RWPE2 (cell line): ENCODE measurements at regions not wholly inside any gene's neighbourhood (a gene's known extent, or its start where the extent isn't known, plus 50 kb on each side); places are given as distances from the start of the nearest gene placed in this dataset.

ENCODE experiments used
- ATAC-seq: fragments of 200-7000 bp; cut with Tn5 transposase; 3 replicates; pipeline ENCODE4 v1.9.1; 2021; ENCODE audit warnings: low read depth
- DNase-seq: peaks from one replicate; pipeline ENCODE4 v3.0.0-alpha.2; 2020; ENCODE audit warnings: low spot score
- H3K27ac ChIP-seq: fragments of 450-650 bp; 2 replicates; pipeline ENCODE4 v1.5.1; 2017; ENCODE audit warnings: mild to moderate bottlenecking; ENCODE audit not compliant: poor library complexity, severe bottlenecking
- H3K27me3 ChIP-seq: fragments of 250-450 bp; sonication (Bioruptor Pico); 2 replicates; pipeline ENCODE4 v1.5.1; 2021; ENCODE audit warnings: mild to moderate bottlenecking, moderate library complexity; ENCODE audit not compliant: insufficient read depth, poor library complexity, severe bottlenecking
- H3K36me3 ChIP-seq: fragments of 250-450 bp; sonication (Bioruptor Pico); 2 replicates; pipeline ENCODE4 v1.5.1; 2020; ENCODE audit warnings: low read depth, mild to moderate bottlenecking, moderate library complexity
- H3K4me1 ChIP-seq: fragments of 250-450 bp; sonication (Bioruptor Pico); 2 replicates; pipeline ENCODE4 v1.5.1; 2021; ENCODE audit warnings: mild to moderate bottlenecking, moderate library complexity; ENCODE audit not compliant: insufficient read depth, poor library complexity, severe bottlenecking
- H3K4me3 ChIP-seq: fragments of 250-450 bp; sonication (Bioruptor Pico); 2 replicates; pipeline ENCODE4 v1.5.1; 2021; ENCODE audit warnings: mild to moderate bottlenecking, moderate library complexity; ENCODE audit not compliant: severe bottlenecking
- H3K9me3 ChIP-seq: fragments of 250-450 bp; sonication (Bioruptor Pico); 2 replicates; pipeline ENCODE4 v1.5.1; 2021; ENCODE audit warnings: mild to moderate bottlenecking, moderate library complexity; ENCODE audit not compliant: severe bottlenecking
- TF ChIP-seq, protein P1 (sequence below): fragments of 450-650 bp; IDR thresholded peaks from one replicate; pipeline ENCODE4 v1.5.1; 2017; ENCODE audit warnings: mild to moderate bottlenecking, moderate library complexity; ENCODE audit not compliant: poor library complexity, severe bottlenecking

DNA sequence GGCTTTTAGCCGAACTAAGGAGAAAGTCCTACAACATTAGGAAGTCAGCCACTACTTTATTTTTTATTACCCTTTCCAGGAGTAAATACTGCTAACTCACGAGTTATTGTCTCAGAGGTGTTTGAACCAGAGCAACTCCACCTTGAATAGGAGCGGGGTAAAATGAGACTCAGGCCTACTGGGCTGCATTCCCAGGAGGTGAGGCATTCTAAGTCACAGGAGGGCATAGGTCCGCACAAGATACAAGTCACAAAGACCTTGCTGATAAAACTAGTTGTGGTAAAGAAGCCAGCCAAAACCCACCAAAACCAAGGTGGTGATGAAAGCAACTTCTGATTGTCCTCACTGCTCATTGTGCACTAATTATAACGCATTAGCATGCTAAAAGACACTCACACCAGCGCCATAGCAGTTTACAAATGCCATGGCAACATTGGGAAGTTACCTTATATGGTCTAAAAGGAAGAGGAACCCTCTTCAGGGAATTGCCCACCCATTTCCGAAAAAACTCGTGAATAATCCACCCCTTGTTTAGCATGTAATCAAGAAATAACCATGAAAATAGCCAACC lies 555.9 kb downstream of the IGSF11 start:
- Histone ChIP-seq H3K4me1 (peaks cover 6% of the 10 kb centered on the region), H3K27ac (no peak overlapping the region), H3K36me3 (no peaks in the 10 kb centered on the region), H3K9me3 (no peaks in the 10 kb centered on the region), H3K4me3 (no peak overlapping the region), H3K27me3 (no peaks in the 10 kb centered on the region)
- TF ChIP-seq, protein P1, sequence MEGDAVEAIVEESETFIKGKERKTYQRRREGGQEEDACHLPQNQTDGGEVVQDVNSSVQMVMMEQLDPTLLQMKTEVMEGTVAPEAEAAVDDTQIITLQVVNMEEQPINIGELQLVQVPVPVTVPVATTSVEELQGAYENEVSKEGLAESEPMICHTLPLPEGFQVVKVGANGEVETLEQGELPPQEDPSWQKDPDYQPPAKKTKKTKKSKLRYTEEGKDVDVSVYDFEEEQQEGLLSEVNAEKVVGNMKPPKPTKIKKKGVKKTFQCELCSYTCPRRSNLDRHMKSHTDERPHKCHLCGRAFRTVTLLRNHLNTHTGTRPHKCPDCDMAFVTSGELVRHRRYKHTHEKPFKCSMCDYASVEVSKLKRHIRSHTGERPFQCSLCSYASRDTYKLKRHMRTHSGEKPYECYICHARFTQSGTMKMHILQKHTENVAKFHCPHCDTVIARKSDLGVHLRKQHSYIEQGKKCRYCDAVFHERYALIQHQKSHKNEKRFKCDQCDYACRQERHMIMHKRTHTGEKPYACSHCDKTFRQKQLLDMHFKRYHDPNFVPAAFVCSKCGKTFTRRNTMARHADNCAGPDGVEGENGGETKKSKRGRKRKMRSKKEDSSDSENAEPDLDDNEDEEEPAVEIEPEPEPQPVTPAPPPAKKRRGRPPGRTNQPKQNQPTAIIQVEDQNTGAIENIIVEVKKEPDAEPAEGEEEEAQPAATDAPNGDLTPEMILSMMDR: no peak
- ATAC-seq (peak; percentile 64; the same call in 2 of the 3 replicates), DNase-seq (no peak)

DNA sequence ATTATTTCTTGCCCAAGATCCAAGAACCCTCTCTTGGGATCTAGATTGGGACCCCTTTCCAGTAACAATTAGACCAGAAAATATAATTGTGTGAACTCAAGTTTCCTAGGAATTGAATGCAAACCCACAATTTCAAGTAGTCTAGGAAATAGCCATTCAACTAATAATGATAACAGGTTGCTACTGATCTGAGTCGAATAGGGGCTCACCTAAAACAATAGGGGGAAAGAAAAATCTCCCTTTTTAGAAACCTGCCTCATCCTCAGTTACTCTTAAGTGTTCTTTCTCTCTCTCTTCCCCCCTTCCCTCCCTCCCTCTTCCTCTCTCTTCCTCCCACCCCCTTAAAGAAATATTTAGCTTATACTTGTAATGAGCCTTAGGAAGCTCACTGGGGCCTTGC lies 555.3 kb downstream of the IGSF11 start:
- DNase-seq (no peak), ATAC-seq (no peak)
- H3K4me1 ChIP-seq: peaks cover 6% of the 10 kb centered on the region
- no peaks in the 10 kb centered on the region for H3K27me3 ChIP-seq
- H3K36me3 ChIP-seq: no peaks in the 10 kb centered on the region
- no peak overlapping the region for H3K27ac ChIP-seq
- TF ChIP-seq, protein P1: no peak
- H3K9me3 ChIP-seq: no peaks in the 10 kb centered on the region
- H3K4me3 ChIP-seq: no peak overlapping the region

DNA sequence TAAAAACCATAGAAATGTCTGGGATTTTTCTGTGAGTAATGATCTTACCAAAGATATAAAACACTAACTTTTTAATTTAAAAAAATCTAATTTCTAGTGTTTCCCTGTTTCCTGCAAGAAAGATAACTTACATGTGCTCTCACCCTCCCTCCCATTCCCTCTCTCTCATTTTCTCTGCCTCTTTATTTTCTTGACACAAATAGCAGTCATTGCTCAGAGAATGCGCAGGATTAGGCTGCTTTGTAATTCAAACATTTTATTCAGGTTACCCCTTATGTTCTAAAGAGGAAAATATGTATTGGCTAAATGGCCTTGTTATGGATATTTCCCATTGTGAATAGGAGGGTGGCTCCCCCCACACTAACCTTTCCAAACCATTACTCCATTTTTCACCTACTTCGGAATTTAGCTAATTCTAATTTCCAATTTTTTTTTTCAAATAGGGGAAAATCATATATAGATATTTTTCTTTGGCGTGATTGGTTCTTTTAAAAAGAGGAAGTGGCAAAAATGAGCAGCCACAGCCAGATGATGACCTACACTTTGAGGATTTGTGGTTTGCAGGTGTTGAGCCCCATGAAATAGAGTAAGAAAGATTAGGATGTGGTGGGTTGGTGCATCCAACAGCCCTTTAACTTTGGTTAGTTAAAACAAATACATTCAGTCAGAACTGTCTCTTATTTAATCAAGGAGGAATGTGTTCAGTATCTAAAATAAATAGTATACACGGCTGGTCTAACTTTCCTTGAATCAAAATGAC lies 554.4 kb downstream of the IGSF11 start:
- DNase-seq: no peak
- no peak for ATAC-seq
- Histone ChIP-seq H3K9me3 (no peaks in the 10 kb centered on the region), H3K27ac (no peak overlapping the region), H3K36me3 (no peaks in the 10 kb centered on the region), H3K27me3 (no peaks in the 10 kb centered on the region), H3K4me1 (peaks cover 6% of the 10 kb centered on the region), H3K4me3 (no peak overlapping the region)
- TF ChIP-seq, protein P1: no peak

DNA sequence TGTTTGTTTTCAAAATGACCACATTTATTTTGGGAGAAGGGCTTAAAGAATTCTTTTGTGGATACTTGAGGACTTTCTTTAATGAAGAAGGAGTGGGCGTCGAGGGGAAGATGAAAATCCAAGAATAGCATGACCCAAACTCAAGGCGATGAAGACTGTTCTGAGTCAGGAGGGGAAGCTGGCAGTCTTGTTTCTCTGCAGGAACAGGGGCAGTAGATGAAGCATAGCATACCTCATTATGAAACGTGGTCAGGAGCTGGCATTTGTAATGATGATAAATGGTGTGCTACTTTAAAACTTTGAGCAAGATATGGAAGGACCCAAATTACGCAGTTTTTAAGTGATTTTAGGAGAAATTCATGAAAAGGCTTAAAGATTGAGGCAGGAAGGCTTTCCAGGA lies 549.0 kb downstream of the IGSF11 start:
- Histone ChIP-seq H3K27ac (no peak overlapping the region), H3K27me3 (no peaks in the 10 kb centered on the region), H3K4me3 (no peak overlapping the region), H3K9me3 (no peaks in the 10 kb centered on the region), H3K4me1 (no peaks in the 10 kb centered on the region), H3K36me3 (no peaks in the 10 kb centered on the region)
- TF ChIP-seq, protein P1: no peak
- no peak for DNase-seq
- no peak for ATAC-seq

DNA sequence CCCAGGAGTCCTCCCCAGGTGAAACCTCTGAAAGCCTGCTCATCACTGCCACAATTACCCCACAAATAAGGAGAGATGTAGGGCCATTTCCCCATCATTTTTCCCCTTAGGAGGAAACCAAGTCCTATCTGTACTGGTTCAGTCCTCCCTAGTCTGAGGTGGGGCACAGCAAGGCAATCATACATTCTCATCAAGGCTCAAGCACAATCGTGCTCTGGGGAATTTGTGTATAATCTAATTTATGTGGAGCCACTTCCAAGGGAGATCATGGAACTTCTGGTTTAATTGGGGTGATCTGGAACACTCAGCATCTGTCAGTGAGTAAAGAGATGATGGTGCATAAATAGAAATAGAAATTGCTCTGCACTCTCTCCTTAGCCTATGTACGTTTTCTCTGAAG lies 546.9 kb downstream of the IGSF11 start:
- ATAC-seq (no peak), DNase-seq (no peak)
- H3K36me3 ChIP-seq: no peaks in the 10 kb centered on the region
- H3K9me3 ChIP-seq: no peaks in the 10 kb centered on the region
- H3K27me3 ChIP-seq: no peaks in the 10 kb centered on the region
- H3K4me3 ChIP-seq: no peak overlapping the region
- TF ChIP-seq, protein P1: no peak
- H3K4me1 ChIP-seq: no peaks in the 10 kb centered on the region
- H3K27ac ChIP-seq: no peak overlapping the region
